ENCODE measurements at regions not wholly inside any gene's neighbourhood (a gene's known extent, or its start where the extent isn't known, plus 50 kb on each side); places are given as distances from the start of the nearest gene placed in this dataset.

DNA sequence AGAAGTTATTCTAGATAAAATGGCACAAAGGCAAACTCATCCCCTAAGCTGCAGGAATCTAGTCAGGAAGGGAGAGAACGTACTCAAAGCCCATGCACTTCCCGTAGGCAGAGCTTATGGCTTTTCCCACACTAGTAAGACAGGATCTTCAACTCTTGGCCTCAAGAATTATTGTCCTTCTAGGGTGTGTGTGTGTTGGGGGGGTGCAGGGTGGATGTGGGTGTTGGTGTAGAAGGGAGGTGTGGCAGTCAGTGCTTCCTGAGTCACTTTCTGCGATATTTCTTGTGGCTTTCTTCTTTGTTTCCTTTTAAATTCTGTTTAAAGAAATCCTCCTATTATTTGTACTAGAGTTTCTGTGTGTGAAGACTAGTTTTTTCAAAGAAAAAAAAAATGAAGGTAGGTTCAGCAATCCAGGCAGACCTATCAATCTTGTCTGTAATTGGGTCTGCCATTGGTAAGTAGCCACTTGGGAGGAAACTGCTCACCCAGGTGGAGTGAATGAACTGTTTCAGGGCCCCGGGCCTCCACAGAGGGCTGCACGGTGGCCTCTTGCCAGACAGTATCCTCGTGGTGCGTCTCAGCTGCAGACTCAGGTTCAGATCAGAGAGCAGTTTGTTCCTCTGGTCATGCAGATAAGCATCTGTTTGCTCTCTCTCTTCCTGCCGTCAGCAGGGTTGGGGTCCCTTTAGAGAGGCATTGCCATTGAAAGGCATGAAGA, 131.9 kb downstream of the NPR3 start:
- TF ChIP-seq, protein P1, sequence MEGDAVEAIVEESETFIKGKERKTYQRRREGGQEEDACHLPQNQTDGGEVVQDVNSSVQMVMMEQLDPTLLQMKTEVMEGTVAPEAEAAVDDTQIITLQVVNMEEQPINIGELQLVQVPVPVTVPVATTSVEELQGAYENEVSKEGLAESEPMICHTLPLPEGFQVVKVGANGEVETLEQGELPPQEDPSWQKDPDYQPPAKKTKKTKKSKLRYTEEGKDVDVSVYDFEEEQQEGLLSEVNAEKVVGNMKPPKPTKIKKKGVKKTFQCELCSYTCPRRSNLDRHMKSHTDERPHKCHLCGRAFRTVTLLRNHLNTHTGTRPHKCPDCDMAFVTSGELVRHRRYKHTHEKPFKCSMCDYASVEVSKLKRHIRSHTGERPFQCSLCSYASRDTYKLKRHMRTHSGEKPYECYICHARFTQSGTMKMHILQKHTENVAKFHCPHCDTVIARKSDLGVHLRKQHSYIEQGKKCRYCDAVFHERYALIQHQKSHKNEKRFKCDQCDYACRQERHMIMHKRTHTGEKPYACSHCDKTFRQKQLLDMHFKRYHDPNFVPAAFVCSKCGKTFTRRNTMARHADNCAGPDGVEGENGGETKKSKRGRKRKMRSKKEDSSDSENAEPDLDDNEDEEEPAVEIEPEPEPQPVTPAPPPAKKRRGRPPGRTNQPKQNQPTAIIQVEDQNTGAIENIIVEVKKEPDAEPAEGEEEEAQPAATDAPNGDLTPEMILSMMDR (IDR thresholded peaks at IDR 0.05) = no peak
- TF ChIP-seq POLR2AphosphoS5 (IDR thresholded peaks at IDR 0.05; ENCODE audit: insufficient read depth in 1 of 2, low read depth in 1 of 2) = peak in 1 of 2 donors; percentile 68

All from vagina (tissue), 2 donors.